Nucleus accumbens (tissue), 56 donors: ENCODE measurements at regions not wholly inside any gene's neighbourhood (a gene's known extent, or its start where the extent isn't known, plus 50 kb on each side); places are given as distances from the start of the nearest gene placed in this dataset.

Source experiments
- DNase-seq, 56 donors: peaks; one replicate each; lab custom pipeline; 2025; lab: John Stamatoyannopoulos, UW

- DNase-seq, result no peak
Measured at GRCh38 chr2:493228-493627, 184.0 kb downstream of the TMEM18 start.

- DNase-seq, result no peak
Measured at GRCh38 chr2:492178-492577, 185.0 kb downstream of the TMEM18 start.

GRCh38 chr2:489838-490237, 187.4 kb downstream of the TMEM18 start:
- DNase-seq, result no peak

- DNase-seq, result no peak
Measured at GRCh38 chr2:489084-489483, 188.1 kb downstream of the TMEM18 start.

- DNase-seq, result no peak
Measured at GRCh38 chr2:487186-488079, 189.8 kb downstream of the TMEM18 start.

GRCh38 chr2:486371-486770, 190.8 kb downstream of the TMEM18 start:
- DNase-seq, result no peak

DNA sequence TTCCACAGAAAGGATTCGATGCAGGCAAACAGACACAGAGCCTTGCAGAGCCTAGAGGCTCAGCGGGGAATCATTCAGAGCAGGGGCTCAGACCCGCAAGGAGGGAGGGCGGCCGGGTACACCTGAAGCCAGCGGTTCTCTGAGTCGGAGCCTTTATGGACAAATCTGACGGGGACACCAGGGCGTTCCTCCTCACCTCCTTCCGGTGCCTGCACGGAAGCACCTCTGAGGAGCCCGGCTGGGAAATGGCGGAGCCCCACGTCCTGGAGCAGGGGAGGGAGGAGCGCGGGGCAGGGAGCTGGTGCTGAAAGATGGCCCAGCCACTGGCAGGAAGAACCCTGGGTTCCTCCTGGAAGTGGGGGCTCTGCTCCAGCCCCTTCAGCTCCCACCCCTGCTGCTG, 193.5 kb upstream of the ALKAL2 start:
- DNase-seq, result no peak

DNA sequence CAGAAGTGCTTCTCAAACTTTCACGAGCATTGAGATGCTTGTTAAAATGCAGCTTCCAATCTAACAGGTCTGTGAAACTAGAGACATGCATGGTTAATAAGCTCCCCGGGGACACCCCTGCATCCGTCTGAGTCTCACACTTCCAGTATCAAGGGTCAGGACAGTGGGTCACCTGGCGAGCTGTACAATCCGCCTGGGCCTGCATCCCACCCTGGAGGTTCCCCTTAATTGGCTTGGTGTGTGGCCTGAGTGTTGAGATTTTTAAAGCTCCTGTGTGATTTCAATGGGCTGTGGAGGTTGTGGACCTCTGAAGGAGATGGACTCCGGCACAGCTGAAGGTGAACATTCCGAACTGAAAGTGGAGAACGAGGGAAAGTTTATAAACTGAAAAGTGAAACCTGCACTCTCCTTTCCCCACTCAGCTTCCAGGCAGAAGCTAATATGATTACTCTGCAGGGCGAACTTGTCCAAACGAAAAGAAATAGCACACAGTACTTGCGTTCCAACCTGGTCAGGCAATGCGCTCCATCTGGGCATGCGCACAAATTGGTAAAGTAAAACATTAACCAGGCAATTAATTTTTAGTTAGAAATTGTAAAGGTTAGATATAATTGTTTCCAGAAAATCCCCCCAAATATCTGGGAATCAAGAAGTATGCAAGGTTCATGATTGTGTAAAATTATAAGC, 191.7 kb upstream of the ALKAL2 start:
- no peak for DNase-seq

- no peak for DNase-seq
Measured at GRCh38 chr2:479031-479430, 191.1 kb upstream of the ALKAL2 start.

GRCh38 chr2:471560-471959, 183.7 kb upstream of the ALKAL2 start:
- no peak for DNase-seq

DNA sequence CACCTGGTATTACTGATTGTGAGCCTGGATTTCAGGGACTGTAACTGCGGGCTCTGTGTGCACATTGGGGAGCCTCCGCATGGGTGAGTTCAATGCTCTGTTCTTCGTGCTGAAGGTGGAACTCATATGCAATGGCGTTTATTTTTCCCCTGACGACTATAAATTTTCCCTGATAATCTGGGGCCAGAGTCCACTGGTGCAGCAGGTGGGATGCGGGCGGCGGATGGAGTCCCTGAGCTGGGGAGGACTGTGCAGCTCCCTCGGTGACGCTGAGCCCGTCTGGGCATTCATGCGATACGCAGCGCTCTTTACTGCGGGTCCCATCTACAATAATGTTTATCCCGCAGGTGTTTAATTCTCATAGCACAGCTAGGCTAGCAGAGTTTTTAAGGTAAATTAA, 181.6 kb upstream of the ALKAL2 start:
- DNase-seq, result no peak

- no peak for DNase-seq
Measured at GRCh38 chr2:468648-469336, 180.9 kb upstream of the ALKAL2 start.

DNA sequence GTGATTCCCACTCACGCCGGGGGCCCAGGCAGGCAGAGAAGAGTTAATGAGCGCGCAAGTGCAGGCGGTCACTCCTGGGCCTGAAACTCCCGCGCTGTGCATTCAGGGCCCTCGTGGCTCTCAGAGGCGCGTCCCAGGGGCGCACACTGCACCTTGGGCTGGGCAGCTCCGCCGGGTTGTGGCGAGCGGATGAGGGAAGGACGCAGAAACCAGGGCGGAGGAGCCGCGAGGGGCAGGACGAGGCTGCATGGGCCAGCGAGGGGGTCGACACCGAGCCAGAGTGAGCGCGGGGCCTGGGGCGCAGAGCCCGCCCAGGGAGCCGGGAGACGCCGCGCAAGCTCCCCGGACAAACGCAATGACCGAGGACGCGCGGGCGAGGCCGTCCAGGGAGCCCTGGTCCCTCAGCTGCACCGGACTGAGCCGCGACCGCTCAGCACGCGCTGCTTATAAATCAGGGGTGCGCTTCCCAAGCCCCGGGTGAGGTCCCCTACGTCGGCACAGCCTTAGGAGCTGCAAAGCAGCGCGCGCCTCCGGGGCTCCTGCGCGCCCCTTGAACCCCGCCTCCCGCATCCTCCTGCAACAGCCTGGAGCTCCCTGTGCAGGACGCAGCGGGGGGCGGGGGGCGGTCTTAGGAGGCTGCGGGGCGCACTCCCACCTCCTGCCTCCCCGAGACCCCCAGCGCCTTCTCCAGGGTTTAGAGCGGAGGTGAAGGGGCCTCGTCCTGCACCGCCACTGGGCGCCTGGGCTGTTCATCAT, 180.2 kb upstream of the ALKAL2 start:
- DNase-seq, result peak in 6 of 56 donors; percentile 11 to 40 (median 22)

GRCh38 chr2:467543-467891, 179.6 kb upstream of the ALKAL2 start:
- DNase-seq, result no peak

GRCh38 chr2:467101-467500, 179.2 kb upstream of the ALKAL2 start:
- DNase-seq, result no peak

DNA sequence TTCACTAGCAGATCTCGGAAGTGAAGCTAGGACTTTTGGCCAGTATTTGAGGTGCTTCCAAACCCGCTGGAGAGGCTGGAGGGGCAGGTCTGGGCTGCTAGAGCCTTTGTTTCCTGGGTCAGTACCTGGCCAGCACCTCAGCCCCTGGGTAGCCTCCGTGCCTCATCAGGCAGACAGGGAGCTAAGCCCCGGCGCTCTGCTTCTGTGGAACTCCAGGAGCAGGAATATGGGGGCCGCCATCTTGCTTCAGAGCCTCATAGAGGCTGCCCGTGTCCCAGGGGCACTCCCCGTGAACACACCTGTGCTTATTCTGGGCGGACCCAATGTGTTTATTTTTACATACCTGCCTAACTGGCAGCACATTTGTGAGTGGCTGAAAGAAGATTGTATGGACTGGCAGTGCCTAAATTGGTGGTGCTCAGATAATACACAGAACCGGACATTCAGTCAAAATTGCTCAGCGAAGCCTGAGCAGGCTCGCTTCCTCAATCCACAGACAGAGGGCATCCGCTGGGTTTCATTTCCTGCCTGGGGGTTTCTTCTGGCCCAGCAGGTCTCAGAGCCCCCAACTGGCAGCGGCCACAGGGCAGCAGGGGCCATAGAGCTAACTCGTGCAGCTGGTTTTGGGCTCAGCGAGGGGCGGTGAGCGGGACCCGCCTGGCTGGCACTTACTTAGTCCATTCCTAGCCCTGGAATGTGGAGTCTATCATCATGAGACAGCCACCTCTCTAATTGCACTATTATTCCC, 176.8 kb upstream of the ALKAL2 start:
- DNase-seq, result no peak

GRCh38 chr2:460861-461260, 173.0 kb upstream of the ALKAL2 start:
- DNase-seq, result no peak

GRCh38 chr2:459931-460330, 172.0 kb upstream of the ALKAL2 start:
- DNase-seq, result no peak

GRCh38 chr2:458425-458815, 170.5 kb upstream of the ALKAL2 start:
- no peak for DNase-seq

GRCh38 chr2:457792-458424, 170.0 kb upstream of the ALKAL2 start:
- DNase-seq, result no peak
